Heart left ventricle (tissue), 13 donors: ENCODE measurements at regions not wholly inside any gene's neighbourhood (a gene's known extent, or its start where the extent isn't known, plus 50 kb on each side); places are given as distances from the start of the nearest gene placed in this dataset.

Experiments
- POLR2A ChIP-seq, 2 donors: fragments of 450-650 bp; IDR thresholded peaks; one replicate each; pipeline ENCODE4 v1.6.1; 2017; ENCODE audit warnings: antibody characterized with exemption in 2 of 2, mild to moderate bottlenecking in 2 of 2, moderate library complexity in 2 of 2
- TF ChIP-seq, protein P1 (sequence below), 12 donors: fragments of 200-600 bp; sonication (generic) in 4 of 12; IDR thresholded peaks; one replicate each; pipeline versions ENCODE4 v1.5.0 to v1.8.0; 2018 to 2022; ENCODE audit warnings: antibody characterized with exemption in 12 of 12, mild to moderate bottlenecking in 5 of 12
- donor health status: ischemic (EF 13 %, LVEDD 7.1; RV severe dilation, severe dysfunction).
- donor health status: DM: no; HTN: yes; CAD: no.
- donor health status: DM: no; HTN: no; CAD: no.
- donor health status: ischemic (EF 25% LVEDD 6.9; RV normal size, moderate dysfunction).
- donor health status: ischemic (EF 25% LVEDD 5.7; RV mildly dilated, moderate dysfunction).
- donor health status: ischemic (EF 35%, LVEDD 5.7; RV mildly dilated, moderate dysfunction).
- donor health status: nonischemic (EF 11% LVEDD 7.7; RV severe dilation, severe dysfunction).
- donor health status: DM: yes; HTN: yes; CAD: no.
- donor health status: PGD.
- donor health status: ischemic (EF 29% LVEDD 5.4; RV normal size, mild dysfunction).
- donor health status: nonischemic (EF 23%, LVEDD 6.1; RV moderate dilation, normal function).

DNA sequence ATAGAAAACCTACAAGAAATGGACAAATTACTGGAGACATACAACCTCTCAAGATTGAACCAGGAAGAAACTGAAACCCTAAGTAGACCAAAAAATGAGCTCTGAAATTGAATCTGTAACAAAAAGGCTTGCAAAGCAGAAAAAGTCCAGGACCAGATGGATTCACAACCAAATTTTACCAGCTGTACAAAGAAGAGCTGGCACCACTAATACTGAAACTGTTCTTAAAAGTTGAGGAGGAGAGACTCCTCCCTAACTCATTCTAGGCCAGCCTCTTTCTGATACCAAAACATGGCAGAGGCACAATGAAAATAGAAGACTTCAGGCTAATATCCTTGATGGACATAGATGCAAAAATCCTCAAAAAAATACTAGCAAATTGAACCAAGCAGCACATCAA is 542.3 kb downstream of the CYLC2 start:
- no peak for TF ChIP-seq POLR2A (IDR thresholded peaks at IDR 0.05)
- TF ChIP-seq, protein P1, sequence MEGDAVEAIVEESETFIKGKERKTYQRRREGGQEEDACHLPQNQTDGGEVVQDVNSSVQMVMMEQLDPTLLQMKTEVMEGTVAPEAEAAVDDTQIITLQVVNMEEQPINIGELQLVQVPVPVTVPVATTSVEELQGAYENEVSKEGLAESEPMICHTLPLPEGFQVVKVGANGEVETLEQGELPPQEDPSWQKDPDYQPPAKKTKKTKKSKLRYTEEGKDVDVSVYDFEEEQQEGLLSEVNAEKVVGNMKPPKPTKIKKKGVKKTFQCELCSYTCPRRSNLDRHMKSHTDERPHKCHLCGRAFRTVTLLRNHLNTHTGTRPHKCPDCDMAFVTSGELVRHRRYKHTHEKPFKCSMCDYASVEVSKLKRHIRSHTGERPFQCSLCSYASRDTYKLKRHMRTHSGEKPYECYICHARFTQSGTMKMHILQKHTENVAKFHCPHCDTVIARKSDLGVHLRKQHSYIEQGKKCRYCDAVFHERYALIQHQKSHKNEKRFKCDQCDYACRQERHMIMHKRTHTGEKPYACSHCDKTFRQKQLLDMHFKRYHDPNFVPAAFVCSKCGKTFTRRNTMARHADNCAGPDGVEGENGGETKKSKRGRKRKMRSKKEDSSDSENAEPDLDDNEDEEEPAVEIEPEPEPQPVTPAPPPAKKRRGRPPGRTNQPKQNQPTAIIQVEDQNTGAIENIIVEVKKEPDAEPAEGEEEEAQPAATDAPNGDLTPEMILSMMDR (IDR thresholded peaks at IDR 0.05), result no peak
